HEK293 (cell line): ENCODE measurements at regions not wholly inside any gene's neighbourhood (a gene's known extent, or its start where the extent isn't known, plus 50 kb on each side); places are given as distances from the start of the nearest gene placed in this dataset.

Experiments
- MYNN ChIP-seq: fragments of 450-650 bp; formaldehyde crosslinking; IDR thresholded peaks from 2 replicates; pipeline ENCODE4 v1.5.1; 2016; ENCODE audit warnings: missing biosample characterization, missing genetic modification characterization, borderline replicate concordance
- OSR2 ChIP-seq: fragments of 450-650 bp; formaldehyde crosslinking; IDR thresholded peaks from 2 replicates; pipeline ENCODE4 v1.5.1; 2016; ENCODE audit warnings: missing biosample characterization, missing genetic modification characterization
- SP2 ChIP-seq: fragments of 450-650 bp; formaldehyde crosslinking; IDR thresholded peaks from 2 replicates; pipeline ENCODE4 v1.5.1; 2016; ENCODE audit warnings: missing biosample characterization, missing genetic modification characterization
- ZNF16 ChIP-seq: fragments of 450-650 bp; formaldehyde crosslinking; IDR thresholded peaks from 2 replicates; pipeline ENCODE4 v1.5.1; 2016; ENCODE audit warnings: low read depth, missing biosample characterization, missing genetic modification characterization
- ZNF184 ChIP-seq: fragments of 450-650 bp; IDR thresholded peaks from 2 replicates; pipeline ENCODE4 v1.5.1; 2018; ENCODE audit warnings: missing biosample characterization, mild to moderate bottlenecking, missing genetic modification characterization
- ZNF571 ChIP-seq: fragments of 450-650 bp; formaldehyde crosslinking; IDR thresholded peaks from 2 replicates; pipeline ENCODE4 v1.5.0; 2017; ENCODE audit warnings: missing biosample characterization, missing genetic modification characterization
- ZNF701 ChIP-seq: fragments of 450-650 bp; formaldehyde crosslinking; IDR thresholded peaks from 2 replicates; pipeline ENCODE4 v1.5.1; 2016; ENCODE audit warnings: missing biosample characterization, missing genetic modification characterization
- ZNF704 ChIP-seq: fragments of 450-650 bp; formaldehyde crosslinking; IDR thresholded peaks from 2 replicates; pipeline ENCODE4 v1.5.1; 2016; ENCODE audit warnings: missing biosample characterization, missing genetic modification characterization
- ZNF776 ChIP-seq: fragments of 450-650 bp; formaldehyde crosslinking; IDR thresholded peaks from 2 replicates; pipeline ENCODE4 v1.5.0; 2017; ENCODE audit warnings: missing biosample characterization, missing genetic modification characterization, borderline replicate concordance
- ZXDB ChIP-seq: fragments of 450-650 bp; formaldehyde crosslinking; IDR thresholded peaks from 2 replicates; pipeline ENCODE4 v1.5.1; 2016; ENCODE audit warnings: missing biosample characterization, missing genetic modification characterization
- TF ChIP-seq, protein P1 (sequence below): fragments of 450-650 bp; formaldehyde crosslinking; IDR thresholded peaks from 2 replicates; pipeline ENCODE4 v1.5.1; 2016; ENCODE audit warnings: missing biosample characterization, missing genetic modification characterization

- TF ChIP-seq ZNF16 (tag by site-specific recombination) (no peak), ZXDB (no peak), ZNF704 (tag by site-specific recombination) (no peak), ZNF776 (tag by site-specific recombination) (no peak), ZNF701 (tag by site-specific recombination) (no peak), SP2 (no peak), MYNN (tag by site-specific recombination) (no peak), ZNF571 (tag by site-specific recombination) (no peak), ZNF184 (tag by site-specific recombination) (no peak), OSR2 (tag by site-specific recombination) (no peak)
- TF ChIP-seq, protein P1, sequence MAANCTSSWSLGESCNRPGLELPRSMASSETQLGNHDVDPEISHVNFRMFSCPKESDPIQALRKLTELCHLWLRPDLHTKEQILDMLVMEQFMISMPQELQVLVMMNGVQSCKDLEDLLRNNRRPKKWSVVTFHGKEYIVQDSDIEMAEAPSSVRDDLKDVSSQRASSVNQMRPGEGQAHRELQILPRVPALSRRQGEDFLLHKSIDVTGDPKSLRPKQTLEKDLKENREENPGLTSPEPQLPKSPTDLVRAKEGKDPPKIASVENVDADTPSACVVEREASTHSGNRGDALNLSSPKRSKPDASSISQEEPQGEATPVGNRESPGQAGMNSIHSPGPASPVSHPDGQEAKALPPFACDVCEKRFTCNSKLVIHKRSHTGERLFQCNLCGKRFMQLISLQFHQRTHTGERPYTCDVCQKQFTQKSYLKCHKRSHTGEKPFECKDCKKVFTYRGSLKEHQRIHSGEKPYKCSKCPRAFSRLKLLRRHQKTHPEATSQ = no peak
These were observed 233.3 kb downstream of the TINAG start for GRCh38 chr6:54541541-54541940.
